Trophoblast cell (in vitro differentiated cells and primary cell): ENCODE measurements at regions not wholly inside any gene's neighbourhood (a gene's known extent, or its start where the extent isn't known, plus 50 kb on each side); places are given as distances from the start of the nearest gene placed in this dataset.

Experiments
- DNase-seq, 2 donors: peaks; one replicate each; pipeline ENCODE4 v3.0.0-alpha.2; 2016
- H2AFZ ChIP-seq: 2 replicates; pipeline ENCODE4 v1.6.1; 2013; ENCODE audit warnings: low read length, moderate library complexity, mild to moderate bottlenecking; ENCODE audit not compliant: insufficient read depth, poor library complexity
- H2AK5ac ChIP-seq: 2 replicates; pipeline ENCODE4 v1.6.1; 2013; ENCODE audit warnings: mild to moderate bottlenecking, low read length
- H2BK120ac ChIP-seq: 2 replicates; pipeline ENCODE4 v1.6.1; 2013; ENCODE audit warnings: low read length, mild to moderate bottlenecking, moderate library complexity; ENCODE audit not compliant: insufficient read depth, poor library complexity
- H2BK12ac ChIP-seq: 2 replicates; pipeline ENCODE4 v1.6.1; 2013; ENCODE audit warnings: mild to moderate bottlenecking, low read length, moderate library complexity
- H2BK5ac ChIP-seq: 2 replicates; pipeline ENCODE4 v1.6.1; 2013; ENCODE audit warnings: low read length, low read depth, moderate library complexity, mild to moderate bottlenecking; ENCODE audit not compliant: poor library complexity
- H3K14ac ChIP-seq: 2 replicates; pipeline ENCODE4 v1.6.1; 2013; ENCODE audit warnings: mild to moderate bottlenecking, low read length
- H3K18ac ChIP-seq: 2 replicates; pipeline ENCODE4 v1.6.1; 2013; ENCODE audit warnings: mild to moderate bottlenecking, low read length
- H3K23ac ChIP-seq: 2 replicates; pipeline ENCODE4 v1.6.1; 2013; ENCODE audit warnings: low read length
- H3K27ac ChIP-seq: 2 replicates; pipeline ENCODE4 v1.5.1; 2013; ENCODE audit warnings: low read depth, mild to moderate bottlenecking, inconsistent platforms, low read length, moderate library complexity
- H3K27me3 ChIP-seq: 2 replicates; pipeline ENCODE4 v1.6.1; 2013; ENCODE audit warnings: inconsistent platforms, mild to moderate bottlenecking, low read length, moderate library complexity; ENCODE audit not compliant: insufficient read depth
- H3K36me3 ChIP-seq, 2 experiments: 1 replicate in 1 of 2; 2 replicates in 1 of 2; pipeline ENCODE4 v1.6.1; 2013; ENCODE audit warnings: low read length in 2 of 2, mild to moderate bottlenecking in 2 of 2, moderate library complexity in 1 of 2; ENCODE audit not compliant: insufficient read depth in 2 of 2, control insufficient read depth in 1 of 2
- H3K4ac ChIP-seq: 2 replicates; pipeline ENCODE4 v1.6.1; 2013; ENCODE audit warnings: low read depth, mild to moderate bottlenecking, low read length, moderate library complexity
- H3K4me1 ChIP-seq, 2 experiments: 1 replicate in 1 of 2; 2 replicates in 1 of 2; pipeline ENCODE4 v1.6.1; 2013; ENCODE audit warnings: low read length in 2 of 2, mild to moderate bottlenecking in 2 of 2, moderate library complexity in 1 of 2; ENCODE audit not compliant: insufficient read depth in 2 of 2, control insufficient read depth in 1 of 2
- H3K4me2 ChIP-seq: 2 replicates; pipeline ENCODE4 v1.6.1; 2013; ENCODE audit warnings: inconsistent platforms, mild to moderate bottlenecking, low read length, moderate library complexity
- H3K4me3 ChIP-seq: 2 replicates; pipeline ENCODE4 v1.5.1; 2013; ENCODE audit warnings: mild to moderate bottlenecking, low read depth, low read length, inconsistent platforms
- H3K79me1 ChIP-seq: one replicate; pipeline ENCODE4 v1.6.1; 2013; ENCODE audit warnings: low read length
- H3K79me2 ChIP-seq: 2 replicates; pipeline ENCODE4 v1.6.1; 2013; ENCODE audit warnings: low read length, mild to moderate bottlenecking; ENCODE audit not compliant: control insufficient read depth, insufficient read depth, poor library complexity
- H3K9ac ChIP-seq: 2 replicates; pipeline ENCODE4 v1.6.1; 2013; ENCODE audit warnings: mild to moderate bottlenecking, low read length
- H3K9me3 ChIP-seq: 2 replicates; pipeline ENCODE4 v1.6.1; 2013; ENCODE audit warnings: low read depth, mild to moderate bottlenecking, control low read depth, inconsistent platforms, low read length; ENCODE audit not compliant: insufficient read depth
- H4K12ac ChIP-seq: 2 replicates; pipeline ENCODE4 v1.6.1; 2013; ENCODE audit warnings: low read depth, mild to moderate bottlenecking, low read length, moderate library complexity
- H4K8ac ChIP-seq: 2 replicates; pipeline ENCODE4 v1.6.1; 2013; ENCODE audit warnings: low read depth, mild to moderate bottlenecking, low read length, moderate library complexity
- H4K91ac ChIP-seq: one replicate; pipeline ENCODE4 v1.6.1; 2013; ENCODE audit warnings: low read depth, mild to moderate bottlenecking, low read length, moderate library complexity
- WGBS: extraction: QIAGEN DNeasy Blood & Tissue Kit; methylation state at CpG from one replicate; pipeline ENCODE4 v1.1.7; 2013; ENCODE audit warnings: missing lambda C conversion rate; ENCODE audit not compliant: insufficient read length, insufficient coverage; ENCODE audit errors: extremely low coverage; 5-methylcytosine and 5-hydroxymethylcytosine counted together

DNA sequence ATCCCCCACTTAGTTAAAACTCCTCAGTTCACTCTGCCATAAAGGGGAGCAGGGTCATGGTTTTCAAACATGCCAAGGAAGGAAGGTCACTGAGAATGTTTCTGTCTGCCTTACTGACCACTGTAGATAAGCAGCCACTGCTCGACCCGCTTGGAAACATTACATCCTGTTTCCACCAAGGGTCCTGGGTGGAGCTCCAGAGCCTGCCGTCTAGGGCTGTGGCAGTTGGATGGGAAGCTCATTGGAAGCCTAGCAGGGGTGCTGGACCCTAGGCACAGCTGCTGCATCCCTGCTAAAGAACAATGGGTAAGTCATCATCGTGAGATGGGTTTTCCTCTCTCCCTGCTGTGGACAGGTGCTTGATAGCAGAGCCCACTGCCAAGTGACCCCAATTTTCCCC, 76.0 kb upstream of the SRD5A3 start:
- Histone ChIP-seq H2BK12ac (no peak overlapping the region), H4K91ac (no peak overlapping the region), H3K14ac (no peak overlapping the region), H3K4me3 (no peak overlapping the region), H3K79me2 (no peaks in the 10 kb centered on the region), H2BK120ac (no peak overlapping the region), H3K18ac (no peak overlapping the region), H3K23ac (no peak overlapping the region), H3K36me3 (no peaks in the 10 kb centered on the region), H4K12ac (no peak overlapping the region), H3K9me3 (no peaks in the 10 kb centered on the region), H2AK5ac (no peak overlapping the region), H3K4me2 (no peak overlapping the region), H2BK5ac (no peak overlapping the region), H3K27me3 (no peaks in the 10 kb centered on the region), H4K8ac (no peak overlapping the region), H3K27ac (no peak overlapping the region), H3K4ac (no peak overlapping the region), H3K79me1 (no peaks in the 10 kb centered on the region), H3K9ac (no peak overlapping the region), H2AFZ (no peak overlapping the region), H3K4me1 (no peaks in the 10 kb centered on the region)
- WGBS = no CpG with 5 or more reads among the region's 4 CpGs
- no peak for DNase-seq

DNA sequence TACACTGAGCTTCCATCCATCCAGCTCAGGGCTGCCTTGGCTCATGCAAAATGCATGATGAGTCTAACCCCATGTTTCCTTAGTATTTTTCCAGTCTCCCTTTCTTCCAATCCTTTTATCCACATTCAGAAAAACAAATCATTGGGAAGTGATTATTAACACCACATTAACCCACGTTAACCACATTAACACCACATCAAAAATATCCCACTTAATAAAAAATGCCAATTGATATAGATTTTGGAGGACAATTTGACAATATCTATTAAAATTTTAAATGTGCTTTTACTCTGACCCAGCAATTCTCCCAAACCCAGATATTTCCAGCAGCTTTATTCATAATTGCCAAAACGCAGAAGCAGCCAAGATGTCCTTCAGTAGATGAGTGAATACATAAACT, 75.6 kb upstream of the SRD5A3 start:
- H3K36me3 ChIP-seq = no peaks in the 10 kb centered on the region
- H3K23ac ChIP-seq = no peak overlapping the region
- H2AK5ac ChIP-seq = no peak overlapping the region
- H3K4me3 ChIP-seq = no peak overlapping the region
- H3K79me2 ChIP-seq = no peaks in the 10 kb centered on the region
- H3K9me3 ChIP-seq = no peaks in the 10 kb centered on the region
- H2BK5ac ChIP-seq = no peak overlapping the region
- no peak overlapping the region for H3K18ac ChIP-seq
- no peaks in the 10 kb centered on the region for H3K4me1 ChIP-seq
- H4K8ac ChIP-seq = no peak overlapping the region
- no peak overlapping the region for H3K4me2 ChIP-seq
- H3K27me3 ChIP-seq = no peaks in the 10 kb centered on the region
- no peak overlapping the region for H2BK120ac ChIP-seq
- no peak overlapping the region for H3K14ac ChIP-seq
- H2AFZ ChIP-seq = no peak overlapping the region
- no peak for DNase-seq
- no peaks in the 10 kb centered on the region for H3K79me1 ChIP-seq
- 100% methylated on average over 1 of the region's 2 CpGs for WGBS
- no peak overlapping the region for H2BK12ac ChIP-seq
- no peak overlapping the region for H3K9ac ChIP-seq
- H3K4ac ChIP-seq = no peak overlapping the region
- no peak overlapping the region for H4K91ac ChIP-seq
- no peak overlapping the region for H3K27ac ChIP-seq
- H4K12ac ChIP-seq = no peak overlapping the region

- WGBS = no CpG with 5 or more reads among the region's 2 CpGs
- H2BK5ac ChIP-seq = no peak overlapping the region
- no peak overlapping the region for H2BK120ac ChIP-seq
Observed at GRCh38 chr4:55272102-55272501, 73.9 kb upstream of the SRD5A3 start.

GRCh38 chr4:55272589-55272988, 73.5 kb upstream of the SRD5A3 start:
- no peak overlapping the region for H3K4me3 ChIP-seq
- no peak overlapping the region for H2AK5ac ChIP-seq
- H3K4me1 ChIP-seq = no peaks in the 10 kb centered on the region
- H3K18ac ChIP-seq = no peak overlapping the region
- no peak overlapping the region for H3K4me2 ChIP-seq
- H3K79me2 ChIP-seq = no peaks in the 10 kb centered on the region
- no peak overlapping the region for H2BK12ac ChIP-seq
- H2BK5ac ChIP-seq = no peak overlapping the region
- H4K91ac ChIP-seq = no peak overlapping the region
- H3K27me3 ChIP-seq = no peaks in the 10 kb centered on the region
- no peaks in the 10 kb centered on the region for H3K79me1 ChIP-seq
- H3K23ac ChIP-seq = no peak overlapping the region
- no peaks in the 10 kb centered on the region for H3K9me3 ChIP-seq
- WGBS = no CpG with 5 or more reads among the region's 8 CpGs
- no peak overlapping the region for H3K4ac ChIP-seq
- H2BK120ac ChIP-seq = no peak overlapping the region
- no peak overlapping the region for H3K14ac ChIP-seq
- peak; percentile 21 to 37 for DNase-seq
- H3K9ac ChIP-seq = no peak overlapping the region
- H4K12ac ChIP-seq = no peak overlapping the region
- no peaks in the 10 kb centered on the region for H3K36me3 ChIP-seq
- no peak overlapping the region for H4K8ac ChIP-seq
- no peak overlapping the region for H3K27ac ChIP-seq
- no peak overlapping the region for H2AFZ ChIP-seq

More at GRCh38 chr4:55272102-55272501, 73.9 kb upstream of the SRD5A3 start:
- Histone ChIP-seq H3K4me1 (no peaks in the 10 kb centered on the region), H3K4me3 (no peak overlapping the region), H3K27me3 (no peaks in the 10 kb centered on the region), H3K23ac (no peak overlapping the region), H4K8ac (no peak overlapping the region), H3K9ac (no peak overlapping the region), H3K4ac (no peak overlapping the region), H3K14ac (no peak overlapping the region), H3K79me1 (no peaks in the 10 kb centered on the region), H2AK5ac (no peak overlapping the region), H4K12ac (no peak overlapping the region), H2AFZ (no peak overlapping the region), H3K4me2 (no peak overlapping the region), H3K9me3 (no peaks in the 10 kb centered on the region), H3K36me3 (no peaks in the 10 kb centered on the region), H3K79me2 (no peaks in the 10 kb centered on the region), H3K27ac (no peak overlapping the region), H3K18ac (no peak overlapping the region), H4K91ac (no peak overlapping the region), H2BK12ac (no peak overlapping the region)
- no peak for DNase-seq
